ENCODE measurements at regions not wholly inside any gene's neighbourhood (a gene's known extent, or its start where the extent isn't known, plus 50 kb on each side); places are given as distances from the start of the nearest gene placed in this dataset.

DNA sequence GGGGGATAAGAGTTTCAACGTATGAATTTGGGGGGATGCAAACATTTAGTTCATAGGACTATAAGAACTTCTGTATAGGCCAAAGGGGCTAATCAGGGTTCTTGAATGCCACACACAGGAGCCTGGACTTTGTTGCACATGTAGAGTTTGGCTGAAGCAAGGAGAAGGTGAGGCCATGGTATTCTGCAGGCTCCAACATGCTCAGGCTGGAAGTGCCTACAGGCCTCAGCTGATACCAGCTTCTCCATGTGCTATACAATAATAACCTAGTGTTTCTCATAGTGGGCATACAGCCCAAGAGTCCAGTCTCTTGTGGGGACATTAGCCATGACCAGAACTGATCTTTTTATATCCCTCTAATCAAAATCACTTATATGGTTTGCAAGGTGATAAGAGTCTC, 399.7 kb upstream of the MCTP2 start:
- TF ChIP-seq CTCF (conservative IDR thresholded peaks at IDR 0.05) (no peak), ZFX (IDR thresholded peaks at IDR 0.05) (no peak)

All from C4-2B (cell line).